Lower leg skin (tissue), 3 donors: ENCODE measurements at regions not wholly inside any gene's neighbourhood (a gene's known extent, or its start where the extent isn't known, plus 50 kb on each side); places are given as distances from the start of the nearest gene placed in this dataset.

Source experiments
- CTCF ChIP-seq, 3 donors: fragments of 450-650 bp; IDR thresholded peaks; one replicate each; pipeline ENCODE4 v1.5.1; 2016; ENCODE audit warnings: antibody characterized with exemption in 3 of 3, mild to moderate bottlenecking in 3 of 3, moderate library complexity in 2 of 3
- POLR2A ChIP-seq, 2 donors: fragments of 450-650 bp; IDR thresholded peaks; one replicate each; pipeline ENCODE4 v1.6.1; 2016 to 2017; ENCODE audit warnings: antibody characterized with exemption in 2 of 2, mild to moderate bottlenecking in 1 of 2, moderate library complexity in 1 of 2

DNA sequence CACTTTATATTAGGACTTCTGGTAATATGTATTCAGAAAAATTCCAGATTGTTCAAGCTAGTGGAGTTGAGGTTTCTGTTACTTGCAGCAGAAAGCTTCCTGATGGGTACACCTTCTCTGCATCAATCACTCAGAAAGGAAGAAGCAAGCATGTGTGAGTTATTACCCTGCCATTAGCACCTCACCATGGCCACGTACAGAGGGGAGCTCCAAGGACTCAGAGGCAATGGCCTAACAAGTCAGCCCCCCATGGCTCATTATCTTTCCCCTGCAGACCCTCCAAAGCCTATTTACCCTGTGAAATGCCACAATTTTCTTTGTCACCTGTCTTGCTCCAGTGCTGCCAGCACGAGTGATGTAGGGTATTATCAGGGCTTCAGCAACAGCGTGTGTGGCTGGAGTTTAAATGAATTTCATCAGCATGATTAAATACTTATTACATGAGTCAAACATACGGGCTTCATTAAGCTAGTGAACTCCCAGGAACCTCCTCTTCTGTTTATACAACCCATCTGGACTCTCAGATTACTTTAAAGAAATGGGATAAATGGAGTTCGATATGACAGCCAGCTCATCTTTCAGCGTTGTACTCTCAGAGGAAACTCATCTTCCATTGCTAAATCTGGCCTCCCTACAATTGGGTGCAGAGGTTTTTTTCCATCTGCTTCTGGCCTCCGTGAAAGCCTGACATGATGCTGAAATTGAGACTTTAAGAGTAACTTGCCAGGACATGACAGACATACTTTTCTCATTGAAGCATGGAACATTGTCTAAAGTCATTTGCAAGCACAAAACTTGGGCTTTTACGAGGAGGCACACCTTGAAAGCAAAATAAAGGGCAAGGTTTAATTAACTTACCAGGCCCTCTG is 135.9 kb downstream of the TMEM30B start:
- TF ChIP-seq CTCF (IDR thresholded peaks at IDR 0.05) (no peak), POLR2A (IDR thresholded peaks at IDR 0.05) (no peak)
